NT2/D1 (cell line): ENCODE measurements at regions not wholly inside any gene's neighbourhood (a gene's known extent, or its start where the extent isn't known, plus 50 kb on each side); places are given as distances from the start of the nearest gene placed in this dataset.

Experiments used
- DNase-seq: peaks from one replicate; pipeline ENCODE4 v3.0.0-alpha.2; 2011; ENCODE audit warnings: low read depth, low spot score
- H3K27me3 ChIP-seq: 2 replicates; pipeline ENCODE4 v1.6.0; 2011; ENCODE audit warnings: mild to moderate bottlenecking; ENCODE audit not compliant: insufficient read length, insufficient read depth
- H3K36me3 ChIP-seq: 2 replicates; pipeline ENCODE4 v1.6.1; 2011; ENCODE audit warnings: mild to moderate bottlenecking, low read length, mixed read lengths; ENCODE audit not compliant: insufficient read depth, insufficient read length
- H3K4me1 ChIP-seq: 2 replicates; pipeline ENCODE4 v1.5.1; 2011; ENCODE audit not compliant: insufficient read depth, insufficient read length
- H3K4me3 ChIP-seq: 2 replicates; pipeline ENCODE4 v1.5.1; 2011; ENCODE audit warnings: low read depth; ENCODE audit not compliant: insufficient read length
- H3K9ac ChIP-seq: 2 replicates; pipeline ENCODE4 v1.6.0; 2011; ENCODE audit warnings: low read depth; ENCODE audit not compliant: insufficient read length
- H3K9me3 ChIP-seq: 2 replicates; pipeline ENCODE4 v1.5.1; 2011; ENCODE audit warnings: mild to moderate bottlenecking, low read length; ENCODE audit not compliant: insufficient read depth
- SUZ12 ChIP-seq: IDR thresholded peaks from 2 replicates; pipeline ENCODE4 v1.6.1; 2011; ENCODE audit not compliant: insufficient read length, insufficient read depth; ENCODE audit errors: extremely low read depth
- YY1 ChIP-seq: IDR thresholded peaks from 2 replicates; pipeline ENCODE4 v1.6.1; 2011; ENCODE audit not compliant: insufficient read length, insufficient read depth
- ZNF274 ChIP-seq: IDR thresholded peaks from 2 replicates; pipeline ENCODE4 v1.6.1; 2011; ENCODE audit warnings: mild to moderate bottlenecking, low read depth, low read length

DNA sequence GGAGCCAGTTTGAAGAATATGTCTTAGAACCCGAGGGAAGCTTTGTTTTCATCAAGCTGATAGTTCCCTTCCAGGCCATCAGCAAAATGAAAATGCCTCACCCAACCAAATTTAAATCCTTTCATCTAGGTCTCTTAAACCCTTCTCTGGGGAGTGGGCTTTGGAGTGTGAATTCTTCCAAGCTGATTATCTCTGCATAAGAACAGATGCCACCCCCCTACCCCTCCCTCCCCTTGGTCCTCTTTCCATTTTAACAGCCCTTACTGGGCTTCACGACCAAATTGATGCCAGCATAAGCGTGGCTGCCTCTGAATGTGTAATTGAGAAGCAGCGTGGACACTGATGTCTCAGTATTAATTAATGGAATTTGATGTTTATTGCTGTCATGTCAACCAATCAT lies 509.7 kb upstream of the CLINT1 start:
- no peak overlapping the region for H3K9ac ChIP-seq
- no peak for DNase-seq
- no peaks in the 10 kb centered on the region for H3K4me1 ChIP-seq
- H3K4me3 ChIP-seq: no peak overlapping the region
- H3K27me3 ChIP-seq: no peaks in the 10 kb centered on the region
- H3K36me3 ChIP-seq: no peaks in the 10 kb centered on the region
- H3K9me3 ChIP-seq: peaks cover 7% of the 10 kb centered on the region; the same call in 1 of the 2 replicates
- no peak for TF ChIP-seq SUZ12

- peaks cover 10% of the 10 kb centered on the region; the same call in 1 of the 2 replicates for H3K9me3 ChIP-seq
- H3K27me3 ChIP-seq: no peaks in the 10 kb centered on the region
- no peaks in the 10 kb centered on the region for H3K4me1 ChIP-seq
- no peak overlapping the region for H3K9ac ChIP-seq
- no peak for TF ChIP-seq ZNF274
- TF ChIP-seq SUZ12: no peak
- no peak for TF ChIP-seq YY1
- no peak overlapping the region for H3K4me3 ChIP-seq
- H3K36me3 ChIP-seq: no peaks in the 10 kb centered on the region
- peak; percentile 55 for DNase-seq
These were observed 505.4 kb upstream of the CLINT1 start for GRCh38 chr5:158364367-158364766.

DNA sequence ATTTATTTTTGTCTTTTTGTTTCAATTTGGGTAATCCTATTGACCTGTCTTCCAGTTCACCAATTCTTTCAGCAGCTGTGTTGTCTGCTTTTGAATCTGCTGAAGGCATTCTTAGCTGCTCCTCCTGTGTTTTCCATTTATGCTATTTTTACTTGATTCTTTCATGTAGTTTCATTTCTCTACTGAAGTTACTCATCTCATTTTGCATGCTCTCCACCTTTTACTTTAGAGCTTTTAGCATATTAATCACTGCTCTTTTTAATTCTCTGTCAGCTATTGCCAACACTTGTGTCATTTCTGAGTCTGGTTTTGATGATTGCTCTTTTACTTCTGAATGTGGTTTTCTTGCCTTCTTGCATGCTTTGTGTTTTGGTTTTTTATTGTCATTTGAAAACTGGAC lies 496.0 kb upstream of the CLINT1 start:
- Histone ChIP-seq H3K4me3 (no peak overlapping the region), H3K9me3 (peaks cover 6% of the 10 kb centered on the region; the same call in 1 of the 2 replicates), H3K36me3 (no peaks in the 10 kb centered on the region), H3K27me3 (no peaks in the 10 kb centered on the region), H3K9ac (no peak overlapping the region), H3K4me1 (no peaks in the 10 kb centered on the region)
- no peak for DNase-seq
- no peak for TF ChIP-seq YY1

GRCh38 chr5:158351485-158352125 lies 492.7 kb upstream of the CLINT1 start:
- H3K36me3 ChIP-seq: no peaks in the 10 kb centered on the region
- H3K4me1 ChIP-seq: no peaks in the 10 kb centered on the region
- H3K9me3 ChIP-seq: peaks cover 6% of the 10 kb centered on the region; the same call in 1 of the 2 replicates
- H3K9ac ChIP-seq: no peak overlapping the region
- H3K4me3 ChIP-seq: no peak overlapping the region
- TF ChIP-seq ZNF274 (no peak), SUZ12 (no peak), YY1 (no peak)
- H3K27me3 ChIP-seq: no peaks in the 10 kb centered on the region
- no peak for DNase-seq

DNA sequence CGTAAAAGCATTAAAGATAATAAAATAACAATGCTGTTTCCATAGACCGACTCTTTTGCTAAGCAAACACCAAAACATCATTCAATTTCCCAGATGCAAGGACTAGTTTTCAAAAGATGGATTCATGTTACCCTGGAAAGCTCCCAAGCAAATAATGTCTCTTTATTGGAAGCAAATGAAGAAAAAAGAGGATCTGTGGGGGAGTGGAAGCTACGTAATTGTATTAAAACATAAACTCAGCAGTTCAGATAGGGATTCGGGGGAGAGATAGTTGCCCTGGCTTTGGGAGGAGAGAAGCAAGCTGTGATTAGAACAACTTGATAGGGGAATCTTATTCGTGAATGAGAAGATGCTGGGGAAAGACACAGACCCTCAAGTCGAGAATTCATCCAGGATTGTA lies 491.0 kb upstream of the CLINT1 start:
- H3K9me3 ChIP-seq: peaks cover 11% of the 10 kb centered on the region
- H3K36me3 ChIP-seq: no peaks in the 10 kb centered on the region
- H3K4me3 ChIP-seq: no peak overlapping the region
- TF ChIP-seq SUZ12: no peak
- TF ChIP-seq ZNF274: no peak
- no peak for TF ChIP-seq YY1
- H3K27me3 ChIP-seq: no peaks in the 10 kb centered on the region
- H3K4me1 ChIP-seq: no peaks in the 10 kb centered on the region
- DNase-seq: no peak
- no peak overlapping the region for H3K9ac ChIP-seq

DNA sequence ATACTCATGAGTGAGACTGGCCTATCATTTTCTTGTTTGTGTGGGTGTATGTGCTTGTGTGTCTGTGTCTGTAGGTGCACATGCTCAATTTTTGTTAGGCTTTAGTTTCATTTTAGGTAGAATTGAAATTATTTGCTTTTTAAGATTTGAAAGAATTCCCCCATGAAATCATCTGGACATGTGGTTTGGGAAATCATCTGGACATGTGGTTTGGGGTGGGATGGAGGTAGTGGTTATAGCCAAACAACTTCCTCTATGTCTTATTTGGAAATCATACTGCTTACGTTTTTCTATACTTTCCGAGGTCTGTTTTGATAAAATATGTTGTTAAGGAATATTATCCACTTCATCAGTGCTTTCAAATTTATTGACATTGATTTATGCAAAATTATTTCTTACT lies 485.4 kb upstream of the CLINT1 start:
- TF ChIP-seq SUZ12 (no peak), YY1 (no peak), ZNF274 (no peak)
- Histone ChIP-seq H3K9ac (no peak overlapping the region), H3K27me3 (no peaks in the 10 kb centered on the region), H3K4me3 (no peak overlapping the region), H3K36me3 (no peaks in the 10 kb centered on the region), H3K4me1 (no peaks in the 10 kb centered on the region), H3K9me3 (peaks cover 6% of the 10 kb centered on the region; the same call in 1 of the 2 replicates)
- DNase-seq: no peak

- no peaks in the 10 kb centered on the region for H3K4me1 ChIP-seq
- no peak for TF ChIP-seq ZNF274
- no peak for TF ChIP-seq SUZ12
- no peak for TF ChIP-seq YY1
- no peaks in the 10 kb centered on the region for H3K36me3 ChIP-seq
- no peaks in the 10 kb centered on the region for H3K27me3 ChIP-seq
- DNase-seq: no peak
- no peak overlapping the region for H3K4me3 ChIP-seq
- peaks cover 6% of the 10 kb centered on the region; the same call in 1 of the 2 replicates for H3K9me3 ChIP-seq
- H3K9ac ChIP-seq: no peak overlapping the region
These were observed 481.7 kb upstream of the CLINT1 start for GRCh38 chr5:158340608-158341007.

DNA sequence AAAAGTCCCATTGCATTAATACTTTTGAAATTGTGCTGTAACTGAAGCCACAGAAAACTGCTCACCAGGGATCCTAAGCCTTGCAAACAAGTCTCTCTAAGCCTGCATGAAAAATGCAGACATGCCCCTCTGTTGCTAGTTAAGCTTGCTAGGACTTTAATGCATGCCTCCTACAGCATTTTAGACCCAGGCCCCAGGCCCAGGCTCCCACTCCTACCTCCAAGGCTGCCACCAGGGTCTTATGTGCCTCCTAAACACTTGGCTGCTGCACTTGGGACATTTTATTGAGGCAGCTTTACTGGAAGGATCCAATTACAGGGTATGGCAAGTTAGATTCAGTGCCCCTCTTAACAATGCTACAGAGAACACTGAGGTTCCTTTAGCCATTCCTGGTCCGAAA lies 467.3 kb upstream of the CLINT1 start:
- Histone ChIP-seq H3K9ac (no peak overlapping the region), H3K4me3 (no peak overlapping the region), H3K36me3 (no peaks in the 10 kb centered on the region), H3K27me3 (no peaks in the 10 kb centered on the region), H3K9me3 (no peaks in the 10 kb centered on the region; the same call in 1 of the 2 replicates), H3K4me1 (no peaks in the 10 kb centered on the region)
- no peak for TF ChIP-seq ZNF274
- TF ChIP-seq YY1: no peak
- TF ChIP-seq SUZ12: no peak
- no peak for DNase-seq
